ENCODE measurements at regions not wholly inside any gene's neighbourhood (a gene's known extent, or its start where the extent isn't known, plus 50 kb on each side); places are given as distances from the start of the nearest gene placed in this dataset.

DNA sequence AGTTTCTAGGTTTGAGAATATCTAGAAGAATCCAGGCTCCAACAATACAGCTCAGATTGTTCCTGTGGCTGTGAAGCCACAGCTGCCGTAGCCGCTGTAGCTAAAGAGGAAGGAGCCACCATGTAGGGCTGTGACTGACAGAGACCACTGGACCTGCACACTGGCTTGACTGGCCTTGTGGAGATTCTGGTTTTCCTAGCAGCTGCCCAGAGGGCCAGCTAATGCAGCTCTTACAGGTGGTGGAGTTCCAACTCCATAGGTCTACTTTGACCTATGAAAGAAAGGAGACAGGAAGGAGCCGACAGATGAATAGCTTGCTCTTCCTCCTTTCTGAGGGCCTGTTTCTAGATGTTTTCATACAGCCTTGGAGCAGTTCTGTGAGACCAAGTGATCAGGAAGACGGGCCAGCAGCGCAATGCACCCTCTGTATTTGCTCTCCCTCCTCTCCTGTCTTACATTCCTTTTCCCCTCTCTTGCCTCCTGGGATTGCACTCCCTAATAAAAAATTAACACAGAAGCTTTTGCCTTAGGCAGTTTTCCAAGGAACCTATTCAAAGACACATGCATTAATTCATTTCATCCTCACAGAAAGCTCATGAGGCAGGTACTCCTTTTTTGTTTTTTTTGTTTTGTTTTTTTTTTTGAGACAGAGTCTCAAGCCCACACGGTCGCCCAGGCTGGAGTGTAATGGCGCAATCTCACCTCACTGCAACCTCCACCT lies 51.8 kb upstream of the MYB start:
- peak in 4 of 14 experiments; percentile 20 to 48 (median 39) for DNase-seq
- TF ChIP-seq, protein P1, sequence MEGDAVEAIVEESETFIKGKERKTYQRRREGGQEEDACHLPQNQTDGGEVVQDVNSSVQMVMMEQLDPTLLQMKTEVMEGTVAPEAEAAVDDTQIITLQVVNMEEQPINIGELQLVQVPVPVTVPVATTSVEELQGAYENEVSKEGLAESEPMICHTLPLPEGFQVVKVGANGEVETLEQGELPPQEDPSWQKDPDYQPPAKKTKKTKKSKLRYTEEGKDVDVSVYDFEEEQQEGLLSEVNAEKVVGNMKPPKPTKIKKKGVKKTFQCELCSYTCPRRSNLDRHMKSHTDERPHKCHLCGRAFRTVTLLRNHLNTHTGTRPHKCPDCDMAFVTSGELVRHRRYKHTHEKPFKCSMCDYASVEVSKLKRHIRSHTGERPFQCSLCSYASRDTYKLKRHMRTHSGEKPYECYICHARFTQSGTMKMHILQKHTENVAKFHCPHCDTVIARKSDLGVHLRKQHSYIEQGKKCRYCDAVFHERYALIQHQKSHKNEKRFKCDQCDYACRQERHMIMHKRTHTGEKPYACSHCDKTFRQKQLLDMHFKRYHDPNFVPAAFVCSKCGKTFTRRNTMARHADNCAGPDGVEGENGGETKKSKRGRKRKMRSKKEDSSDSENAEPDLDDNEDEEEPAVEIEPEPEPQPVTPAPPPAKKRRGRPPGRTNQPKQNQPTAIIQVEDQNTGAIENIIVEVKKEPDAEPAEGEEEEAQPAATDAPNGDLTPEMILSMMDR (IDR thresholded peaks at IDR 0.05), result no peak

DNA sequence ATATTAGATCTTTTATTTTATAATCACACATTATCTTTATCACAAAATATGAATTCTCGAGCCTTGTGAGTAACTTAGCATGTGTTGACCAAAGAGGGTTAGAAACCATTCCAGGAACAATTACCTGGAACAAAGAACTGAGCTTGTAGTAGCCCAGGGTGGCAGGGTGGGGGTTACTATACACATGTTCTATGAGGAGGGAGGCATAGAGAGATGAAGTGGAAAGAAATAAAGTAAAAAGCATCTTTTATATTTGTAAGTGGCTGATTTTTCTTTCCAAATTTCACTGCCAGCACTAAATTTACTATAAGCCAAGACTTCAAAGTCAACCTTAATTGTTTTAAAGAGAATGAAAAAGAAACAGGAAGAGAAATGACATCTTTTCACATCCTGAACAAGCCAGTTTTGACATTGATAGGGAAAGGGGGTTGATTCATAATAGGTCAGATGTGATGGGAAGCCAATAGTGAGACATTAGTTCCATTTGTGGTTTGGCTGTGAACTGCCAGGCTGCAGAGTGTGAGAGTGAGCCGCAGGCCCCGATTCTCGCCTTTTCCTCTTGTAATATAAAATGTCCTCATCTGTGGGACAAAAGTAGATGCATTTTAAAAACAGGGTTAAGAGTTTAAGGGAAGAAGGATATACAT lies 52.7 kb upstream of the MYB start:
- Histone ChIP-seq H3K9me3 (ENCODE audit: control insufficient read depth in 1 of 2, insufficient read depth in 1 of 2, low read length in 2 of 2) (no peaks in the 10 kb centered on the region), H3K4me3 (ENCODE audit: low read length) (no peak overlapping the region), H3K27me3 (ENCODE audit: control insufficient read depth in 1 of 2, insufficient read depth in 2 of 2, low read length in 2 of 2) (no peaks in the 10 kb centered on the region), H3K4me1 (ENCODE audit: insufficient read depth, low read length) (peaks cover 21% of the 10 kb centered on the region), H3K36me3 (ENCODE audit: insufficient read depth, low read length) (no peaks in the 10 kb centered on the region), H3K27ac (ENCODE audit: low read depth in 1 of 2, low read length in 2 of 2) (peak overlapping the region; percentile 55 to 73)
- H3K27ac Mint-ChIP-seq, result peak overlapping the region; percentile 91
- H3K4me3 Mint-ChIP-seq, result peak overlapping the region; percentile 75
- TF ChIP-seq, protein P1 (IDR thresholded peaks at IDR 0.05), result no peak
- H3K9me3 Mint-ChIP-seq, result no peaks in the 10 kb centered on the region
- intact Hi-C loops (cut with DNase I, micrococcal nuclease), result loop anchor here in 1 of 2 experiments (2.0 kb wide), 1 partner anchor 40 kb away; no protein-coding TSS in a partner anchor
- peaks cover 39% of the 10 kb centered on the region for H3K4me1 Mint-ChIP-seq (ENCODE audit: low read depth)
- H3K27me3 Mint-ChIP-seq, result no peaks in the 10 kb centered on the region
- DNase-seq (peak in 11 of 14 experiments; percentile 14 to 88 (median 40)), ATAC-seq (ENCODE audit: poor library complexity) (peak; percentile 96)
- ChIA-PET POLR2A (interaction anchor here (0.6 to 2.4 kb wide), 10 partner anchors 9 to 74 kb away, joined by 3 to 19 read pairs (median 10); partner anchors contain the start of gene HBS1L), CTCF (interaction anchor here (0.6 to 1.5 kb wide), 6 partner anchors 9 to 360 kb away, joined by 3 to 5 read pairs (median 4); no protein-coding TSS in a partner anchor)
- H3K36me3 Mint-ChIP-seq (ENCODE audit: low read depth), result no peaks in the 10 kb centered on the region

More for the DNA sequence above, 51.8 kb upstream of the MYB start:
- ATAC-seq (ENCODE audit: poor library complexity), result peak; percentile 45
- POLR2A ChIA-PET, result interaction anchor here (0.6 to 2.4 kb wide), 16 partner anchors 10 to 1161 kb away, joined by 3 to 19 read pairs (median 4); partner anchors contain the start of genes BCLAF1, HBS1L and MYB
- Mint-ChIP-seq H3K4me1 (ENCODE audit: low read depth) (peaks cover 39% of the 10 kb centered on the region), H3K9me3 (no peaks in the 10 kb centered on the region), H3K27ac (peak overlapping the region; percentile 91), H3K27me3 (no peaks in the 10 kb centered on the region), H3K36me3 (ENCODE audit: low read depth) (no peaks in the 10 kb centered on the region), H3K4me3 (peak overlapping the region; percentile 75)
- CTCF ChIA-PET, result interaction anchor here (0.7 to 1.5 kb wide), 5 partner anchors 10 to 296 kb away, joined by 3 to 5 read pairs (median 4); no protein-coding TSS in a partner anchor
- Histone ChIP-seq H3K36me3 (ENCODE audit: insufficient read depth, low read length) (no peaks in the 10 kb centered on the region), H3K9me3 (ENCODE audit: control insufficient read depth in 1 of 2, insufficient read depth in 1 of 2, low read length in 2 of 2) (no peaks in the 10 kb centered on the region), H3K27ac (ENCODE audit: low read depth in 1 of 2, low read length in 2 of 2) (peak overlapping the region; percentile 55 to 73), H3K4me3 (ENCODE audit: low read length) (no peak overlapping the region), H3K4me1 (ENCODE audit: insufficient read depth, low read length) (peaks cover 21% of the 10 kb centered on the region), H3K27me3 (ENCODE audit: control insufficient read depth in 1 of 2, insufficient read depth in 2 of 2, low read length in 2 of 2) (no peaks in the 10 kb centered on the region)
- intact Hi-C loops (cut with DNase I, micrococcal nuclease), result loop anchor here in 1 of 2 experiments (2.0 kb wide), 1 partner anchor 40 kb away; no protein-coding TSS in a partner anchor

DNA sequence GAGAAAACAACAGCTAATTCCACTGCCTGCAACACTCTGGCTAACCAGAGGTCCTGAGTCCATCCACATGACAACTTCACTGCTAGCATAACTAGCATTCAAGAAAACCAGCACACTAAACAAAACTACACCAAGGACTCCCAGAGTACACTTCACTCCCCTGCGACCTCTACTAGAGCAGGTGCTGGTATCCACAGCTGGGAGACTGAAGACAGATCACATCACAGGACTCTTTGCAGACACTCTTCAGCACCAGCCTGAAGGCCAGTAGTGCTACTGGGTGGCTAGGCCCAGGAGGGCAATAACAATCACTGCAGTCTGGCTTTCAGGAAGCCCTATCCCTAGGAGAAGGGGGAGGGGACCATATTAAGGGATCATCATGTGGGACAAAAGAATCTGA lies 54.4 kb upstream of the MYB start:
- DNase-seq (no peak), ATAC-seq (ENCODE audit: poor library complexity) (no peak)
- Mint-ChIP-seq H3K27me3 (no peaks in the 10 kb centered on the region), H3K36me3 (ENCODE audit: low read depth) (no peaks in the 10 kb centered on the region), H3K9me3 (no peaks in the 10 kb centered on the region), H3K27ac (no peak overlapping the region), H3K4me1 (ENCODE audit: low read depth) (peaks cover 33% of the 10 kb centered on the region), H3K4me3 (no peak overlapping the region)
- no peak overlapping the region for H3K27ac ChIP-seq (ENCODE audit: low read depth in 1 of 2, low read length in 2 of 2)
- no peaks in the 10 kb centered on the region for H3K27me3 ChIP-seq (ENCODE audit: control insufficient read depth in 1 of 2, insufficient read depth in 2 of 2, low read length in 2 of 2)
- TF ChIP-seq, protein P1 (IDR thresholded peaks at IDR 0.05), result no peak
- no peaks in the 10 kb centered on the region for H3K9me3 ChIP-seq (ENCODE audit: control insufficient read depth in 1 of 2, insufficient read depth in 1 of 2, low read length in 2 of 2)
- no peaks in the 10 kb centered on the region for H3K36me3 ChIP-seq (ENCODE audit: insufficient read depth, low read length)
- peaks cover 21% of the 10 kb centered on the region for H3K4me1 ChIP-seq (ENCODE audit: insufficient read depth, low read length)
- ChIA-PET POLR2A (interaction anchor here (1.1 to 1.6 kb wide), 4 partner anchors 9 to 72 kb away, joined by 3 to 4 read pairs (median 3); partner anchors contain the start of gene HBS1L), CTCF (interaction anchor here (1.1 kb wide), 1 partner anchor 36 kb away, joined by 3 read pairs; no protein-coding TSS in a partner anchor)
- H3K4me3 ChIP-seq (ENCODE audit: low read length), result no peak overlapping the region
- intact Hi-C loops (cut with DNase I, micrococcal nuclease), result no loop called here
